ENCODE measurements at regions not wholly inside any gene's neighbourhood (a gene's known extent, or its start where the extent isn't known, plus 50 kb on each side); places are given as distances from the start of the nearest gene placed in this dataset.
"Not testable (repeated sequence)": the region's sequence is repeated elsewhere in the genome, so short reads cannot be mapped to it uniquely, and the experiment has no call there.

- peaks cover 4% of the 10 kb centered on the region for H3K9me3 ChIP-seq (ENCODE audit: severe bottlenecking)
- TF ChIP-seq CTCF (IDR thresholded peaks at IDR 0.05; ENCODE audit: low read depth, low read length) = no peak
- H3K36me3 ChIP-seq = no peaks in the 10 kb centered on the region
- H3K27ac ChIP-seq = no peak overlapping the region
- H3K4me3 ChIP-seq (ENCODE audit: low read depth, low read length) = no peak overlapping the region
- H3K27me3 ChIP-seq (ENCODE audit: insufficient read depth, low read depth, severe bottlenecking) = no peaks in the 10 kb centered on the region
- DNase-seq = no peak
Measured at GRCh38 chr22:26767351-26768155, 110.2 kb downstream of the MIAT start.

GRCh38 chr22:26768156-26768515, 110.7 kb downstream of the MIAT start:
- no peaks in the 10 kb centered on the region for H3K27me3 ChIP-seq (ENCODE audit: insufficient read depth, low read depth, severe bottlenecking)
- no peak for TF ChIP-seq CTCF (IDR thresholded peaks at IDR 0.05; ENCODE audit: low read depth, low read length)
- no peak overlapping the region for H3K4me3 ChIP-seq (ENCODE audit: low read depth, low read length)
- no peaks in the 10 kb centered on the region for H3K36me3 ChIP-seq
- no peak overlapping the region for H3K27ac ChIP-seq
- no peak for DNase-seq
- peaks cover 4% of the 10 kb centered on the region for H3K9me3 ChIP-seq (ENCODE audit: severe bottlenecking)

GRCh38 chr22:26768952-26769351, 111.6 kb downstream of the MIAT start:
- Histone ChIP-seq H3K27me3 (ENCODE audit: insufficient read depth, low read depth, severe bottlenecking) (no peaks in the 10 kb centered on the region), H3K9me3 (ENCODE audit: severe bottlenecking) (peaks cover 4% of the 10 kb centered on the region), H3K36me3 (no peaks in the 10 kb centered on the region), H3K4me3 (ENCODE audit: low read depth, low read length) (no peak overlapping the region), H3K27ac (no peak overlapping the region)
- TF ChIP-seq CTCF (IDR thresholded peaks at IDR 0.05; ENCODE audit: low read depth, low read length) = no peak
- DNase-seq = no peak

- no peak for DNase-seq
- Histone ChIP-seq H3K27me3 (ENCODE audit: insufficient read depth, low read depth, severe bottlenecking) (no peaks in the 10 kb centered on the region), H3K4me3 (ENCODE audit: low read depth, low read length) (no peak overlapping the region), H3K9me3 (ENCODE audit: severe bottlenecking) (peaks cover 4% of the 10 kb centered on the region), H3K27ac (no peak overlapping the region), H3K36me3 (no peaks in the 10 kb centered on the region)
- no peak for TF ChIP-seq CTCF (IDR thresholded peaks at IDR 0.05; ENCODE audit: low read depth, low read length)
Measured at GRCh38 chr22:26769663-26770062, 112.3 kb downstream of the MIAT start.

DNA sequence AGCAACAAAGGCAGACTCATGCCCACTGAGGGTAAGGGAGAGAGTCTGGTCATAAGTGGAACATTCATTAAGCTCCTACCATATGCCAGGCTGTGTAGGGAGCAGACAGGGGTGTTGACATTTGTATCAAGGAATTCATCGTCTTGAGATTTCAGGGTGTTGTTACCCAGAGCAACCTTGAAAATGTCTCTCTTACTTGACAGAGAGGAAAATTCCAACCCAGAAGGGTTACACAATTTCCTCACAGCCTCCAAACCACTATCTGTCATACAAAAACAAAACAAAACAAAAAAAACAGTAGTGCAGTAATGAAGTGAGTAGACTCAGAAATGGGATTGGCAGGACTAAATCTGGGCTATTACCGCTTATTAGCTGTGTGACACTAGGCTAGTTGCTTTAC, 113.2 kb downstream of the MIAT start:
- TF ChIP-seq CTCF (IDR thresholded peaks at IDR 0.05; ENCODE audit: low read depth, low read length) = no peak
- Histone ChIP-seq H3K4me3 (ENCODE audit: low read depth, low read length) (no peak overlapping the region), H3K9me3 (ENCODE audit: severe bottlenecking) (peaks cover 4% of the 10 kb centered on the region), H3K27me3 (ENCODE audit: insufficient read depth, low read depth, severe bottlenecking) (no peaks in the 10 kb centered on the region), H3K27ac (no peak overlapping the region), H3K36me3 (no peaks in the 10 kb centered on the region)
- DNase-seq = no peak

- not testable (repeated sequence) for H3K27ac ChIP-seq; H3K27me3 ChIP-seq (ENCODE audit: insufficient read depth, low read depth, severe bottlenecking); H3K4me3 ChIP-seq (ENCODE audit: low read depth, low read length); DNase-seq; H3K9me3 ChIP-seq (ENCODE audit: severe bottlenecking); H3K36me3 ChIP-seq
Measured at GRCh38 chr22:26773054-26773453, 115.7 kb downstream of the MIAT start.
